ENCODE measurements at regions not wholly inside any gene's neighbourhood (a gene's known extent, or its start where the extent isn't known, plus 50 kb on each side); places are given as distances from the start of the nearest gene placed in this dataset.

GRCh38 chr10:83119346-83119745, 1020.0 kb upstream of the GHITM start:
- no peak for TF ChIP-seq CTCF (IDR thresholded peaks at IDR 0.05 in 2 of 3, conservative IDR thresholded peaks at IDR 0.05 in 1 of 3; ENCODE audit: borderline replicate concordance in 1 of 3, insufficient read depth in 1 of 3, low read depth in 2 of 3, low read length in 2 of 3)
- no peak for TF ChIP-seq ZBTB33 (IDR thresholded peaks at IDR 0.05; ENCODE audit: extremely low read depth, insufficient replicate concordance, low read length)
- no peak for TF ChIP-seq REST (IDR thresholded peaks at IDR 0.05; ENCODE audit: low read depth)
- no peak for TF ChIP-seq POLR2AphosphoS5 (IDR thresholded peaks at IDR 0.05; ENCODE audit: low read depth, low read length)
- TF ChIP-seq POLR2A (IDR thresholded peaks at IDR 0.05; ENCODE audit: borderline replicate concordance, extremely low read depth, insufficient read depth, insufficient read length): no peak
- TF ChIP-seq EZH2 (IDR thresholded peaks at IDR 0.05): no peak

Measured in HCT116 (cell line).